Kidney (tissue), 13 donors: ENCODE measurements at regions not wholly inside any gene's neighbourhood (a gene's known extent, or its start where the extent isn't known, plus 50 kb on each side); places are given as distances from the start of the nearest gene placed in this dataset.

Source experiments
- DNase-seq, 5 donors: peaks; one replicate each; pipeline ENCODE4 v3.0.0-alpha.2; 2013 to 2020
- FAIRE-seq: peaks from 2 replicates; lab custom pipeline; 2012; peaks lifted over from hg19 to GRCh38; lab: Jason Lieb, UNC
- H3K27ac ChIP-seq, 2 donors: one replicate each; pipeline ENCODE4 v1.7.0; 2013; ENCODE audit warnings: low read depth in 2 of 2, low read length in 2 of 2, inconsistent platforms in 1 of 2
- H3K27me3 ChIP-seq: one replicate; pipeline ENCODE4 v1.7.1; 2013; ENCODE audit warnings: low read length, inconsistent platforms; ENCODE audit not compliant: control insufficient read depth, insufficient read depth
- H3K36me3 ChIP-seq, 3 donors: one replicate each; pipeline versions ENCODE4 v1.7.0 to v1.7.1; 2013; ENCODE audit warnings: low read length in 3 of 3, control low read depth in 1 of 3, inconsistent platforms in 1 of 3; ENCODE audit not compliant: insufficient read depth in 3 of 3, control insufficient read depth in 2 of 3
- H3K4me1 ChIP-seq, 3 donors: one replicate each; pipeline versions ENCODE4 v1.7.0 to v1.7.1; 2013; ENCODE audit warnings: low read length in 3 of 3, inconsistent platforms in 1 of 3, low read depth in 1 of 3; ENCODE audit not compliant: control insufficient read depth in 2 of 3, insufficient read depth in 2 of 3
- H3K4me3 ChIP-seq, 3 donors: one replicate each; pipeline versions ENCODE4 v1.7.0 to v1.8.1; 2013; ENCODE audit warnings: low read length in 3 of 3, control low read depth in 1 of 3, inconsistent platforms in 1 of 3
- H3K9ac ChIP-seq, 3 donors: one replicate each; pipeline versions ENCODE4 v1.7.0 to v1.7.1; 2013; ENCODE audit warnings: low read length in 3 of 3, control low read depth in 1 of 3, inconsistent platforms in 1 of 3
- H3K9me3 ChIP-seq, 3 donors: one replicate each; pipeline versions ENCODE4 v1.7.0 to v1.7.1; 2013; ENCODE audit warnings: low read length in 3 of 3, control low read depth in 1 of 3, inconsistent platforms in 1 of 3; ENCODE audit not compliant: control insufficient read depth in 2 of 3, insufficient read depth in 1 of 3
- intact Hi-C: fragments of 100-400 bp; cut with DNase I; formaldehyde crosslinking; loops from one replicate; pipeline ENCODE4 v1.11.1; 2022
- TF ChIP-seq, protein P1 (sequence below): IDR thresholded peaks from 3 replicates; pipeline ENCODE4 v1.5.1; 2012; ENCODE audit warnings: mild to moderate bottlenecking, moderate library complexity, borderline replicate concordance; ENCODE audit not compliant: insufficient read depth; ENCODE audit errors: extremely low read depth
- donor health status: control.
- donor health status: control.
- donor health status: control.
- donor health status: control.
- donor health status: control.
- donor health status: DM: yes; HTN: yes; CAD: no.
- donor health status: Normal renal cell carcinoma (clear cell type).

GRCh38 chr12:107474639-107475539 lies 210.7 kb upstream of the PWP1 start:
- Histone ChIP-seq H3K4me1 (peaks cover 0 to 4% (median 0%) of the 10 kb centered on the region in 3 donors), H3K27ac (no peak overlapping the region), H3K36me3 (no peaks in the 10 kb centered on the region), H3K4me3 (no peak overlapping the region), H3K27me3 (no peaks in the 10 kb centered on the region), H3K9me3 (no peaks in the 10 kb centered on the region), H3K9ac (no peak overlapping the region)
- TF ChIP-seq, protein P1, sequence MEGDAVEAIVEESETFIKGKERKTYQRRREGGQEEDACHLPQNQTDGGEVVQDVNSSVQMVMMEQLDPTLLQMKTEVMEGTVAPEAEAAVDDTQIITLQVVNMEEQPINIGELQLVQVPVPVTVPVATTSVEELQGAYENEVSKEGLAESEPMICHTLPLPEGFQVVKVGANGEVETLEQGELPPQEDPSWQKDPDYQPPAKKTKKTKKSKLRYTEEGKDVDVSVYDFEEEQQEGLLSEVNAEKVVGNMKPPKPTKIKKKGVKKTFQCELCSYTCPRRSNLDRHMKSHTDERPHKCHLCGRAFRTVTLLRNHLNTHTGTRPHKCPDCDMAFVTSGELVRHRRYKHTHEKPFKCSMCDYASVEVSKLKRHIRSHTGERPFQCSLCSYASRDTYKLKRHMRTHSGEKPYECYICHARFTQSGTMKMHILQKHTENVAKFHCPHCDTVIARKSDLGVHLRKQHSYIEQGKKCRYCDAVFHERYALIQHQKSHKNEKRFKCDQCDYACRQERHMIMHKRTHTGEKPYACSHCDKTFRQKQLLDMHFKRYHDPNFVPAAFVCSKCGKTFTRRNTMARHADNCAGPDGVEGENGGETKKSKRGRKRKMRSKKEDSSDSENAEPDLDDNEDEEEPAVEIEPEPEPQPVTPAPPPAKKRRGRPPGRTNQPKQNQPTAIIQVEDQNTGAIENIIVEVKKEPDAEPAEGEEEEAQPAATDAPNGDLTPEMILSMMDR, result no peak
- intact Hi-C loops, result no loop called here
- FAIRE-seq (no peak), DNase-seq (no peak)

- TF ChIP-seq, protein P1, result no peak
Observed at GRCh38 chr12:107475900-107476299, 209.7 kb upstream of the PWP1 start.

DNA sequence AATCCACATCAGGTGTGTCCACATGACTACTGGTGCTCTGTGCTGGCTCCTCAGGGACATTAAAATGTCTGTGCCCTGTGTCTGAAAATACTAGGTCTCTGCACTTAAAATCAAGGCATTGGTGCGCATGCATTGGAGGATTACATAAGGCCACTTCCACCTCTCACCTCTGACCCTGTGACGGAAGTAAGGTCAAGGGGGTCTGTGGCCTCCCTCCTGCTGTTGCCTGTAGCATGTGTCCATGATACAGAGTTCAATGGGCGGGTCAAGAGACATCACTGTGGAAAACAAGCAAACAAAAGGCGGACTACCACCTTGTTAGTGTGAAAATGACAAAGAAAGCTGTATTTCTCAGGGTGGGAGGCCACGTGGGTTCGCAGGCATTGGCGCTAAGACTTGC lies 208.6 kb upstream of the PWP1 start:
- Histone ChIP-seq H3K9ac (no peak overlapping the region), H3K9me3 (no peaks in the 10 kb centered on the region), H3K4me3 (no peak overlapping the region), H3K27me3 (no peaks in the 10 kb centered on the region), H3K4me1 (no peaks in the 10 kb centered on the region), H3K36me3 (no peaks in the 10 kb centered on the region), H3K27ac (no peak overlapping the region)
- no peak for DNase-seq
- FAIRE-seq, result no peak
- intact Hi-C loops, result no loop called here
- TF ChIP-seq, protein P1, result no peak

More at GRCh38 chr12:107475900-107476299, 209.7 kb upstream of the PWP1 start:
- no peak overlapping the region for H3K27ac ChIP-seq
- H3K36me3 ChIP-seq, result no peaks in the 10 kb centered on the region
- no peaks in the 10 kb centered on the region for H3K4me1 ChIP-seq
- no peak for DNase-seq
- H3K27me3 ChIP-seq, result no peaks in the 10 kb centered on the region
- no peak overlapping the region for H3K9ac ChIP-seq
- intact Hi-C loops, result no loop called here
- no peak for FAIRE-seq
- no peaks in the 10 kb centered on the region for H3K9me3 ChIP-seq
- H3K4me3 ChIP-seq, result no peak overlapping the region
